BE2C (cell line): ENCODE measurements at regions not wholly inside any gene's neighbourhood (a gene's known extent, or its start where the extent isn't known, plus 50 kb on each side); places are given as distances from the start of the nearest gene placed in this dataset.

Experiments used
- DNase-seq: peaks from one replicate; pipeline ENCODE4 v3.0.0-alpha.2; 2020
- H3K27me3 ChIP-seq: fragments of 250-450 bp; sonication (Bioruptor Pico); 2 replicates; pipeline ENCODE4 v1.5.1; 2020; ENCODE audit warnings: mild to moderate bottlenecking
- H3K36me3 ChIP-seq: fragments of 250-450 bp; sonication (Bioruptor Pico); 2 replicates; pipeline ENCODE4 v1.5.1; 2020; ENCODE audit warnings: mild to moderate bottlenecking
- H3K4me1 ChIP-seq: fragments of 250-450 bp; sonication (Bioruptor Pico); 2 replicates; pipeline ENCODE4 v1.5.1; 2020
- H3K4me3 ChIP-seq: 2 replicates; pipeline ENCODE4 v1.5.1; 2011; ENCODE audit warnings: low read depth, low read length
- H3K9me3 ChIP-seq: fragments of 250-450 bp; sonication (Bioruptor Pico); 2 replicates; pipeline ENCODE4 v1.5.1; 2020
- TF ChIP-seq, protein P1 (sequence below): IDR thresholded peaks from 2 replicates; pipeline ENCODE4 v1.5.1; 2012; ENCODE audit warnings: mild to moderate bottlenecking, low read depth, low read length

DNA sequence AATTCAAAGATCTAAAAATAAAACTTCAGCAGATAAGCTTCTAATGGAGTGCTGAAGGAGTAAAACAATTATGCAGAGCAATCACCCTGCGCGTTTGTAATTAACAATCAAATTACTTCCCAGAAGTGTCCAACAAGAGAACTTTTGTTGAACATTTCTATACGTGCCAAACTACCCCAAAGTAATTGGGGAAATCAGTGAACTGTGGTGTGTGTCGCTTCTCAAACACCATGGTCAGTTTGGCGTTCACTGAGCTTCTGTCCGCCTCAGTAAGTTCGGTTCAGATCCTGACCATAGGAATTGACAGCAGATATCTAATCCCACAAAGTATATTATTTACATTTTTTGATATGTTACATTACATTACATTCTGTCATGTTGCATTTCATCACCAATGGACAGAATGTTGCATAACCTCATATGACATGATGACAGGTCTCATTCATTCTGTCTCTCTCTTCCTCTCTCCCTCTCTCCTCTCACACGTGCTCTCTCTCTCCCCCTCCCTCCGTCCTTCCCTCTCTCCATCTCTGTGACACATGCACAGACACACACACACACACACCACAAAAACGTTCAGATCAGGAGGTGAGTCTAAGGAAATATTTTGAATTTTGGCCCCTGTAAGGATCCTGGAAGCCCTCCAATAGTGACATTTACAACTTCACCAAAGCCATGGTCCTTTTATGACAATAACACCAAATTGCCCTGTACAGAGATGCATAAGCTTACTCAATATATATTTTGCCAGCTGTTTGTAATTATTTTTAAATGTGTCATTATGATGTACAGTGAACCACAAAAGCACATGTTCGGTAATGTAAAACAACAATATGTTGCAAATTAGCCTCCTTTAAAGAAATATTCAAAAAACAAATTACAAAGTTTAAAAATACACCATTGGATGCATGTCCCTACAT lies 269.2 kb downstream of the FIGN start:
- H3K27me3 ChIP-seq: no peaks in the 10 kb centered on the region

GRCh38 chr2:163465440-163465839 lies 270.4 kb downstream of the FIGN start:
- Histone ChIP-seq H3K4me1 (no peaks in the 10 kb centered on the region), H3K9me3 (no peaks in the 10 kb centered on the region), H3K36me3 (no peaks in the 10 kb centered on the region), H3K27me3 (no peaks in the 10 kb centered on the region), H3K4me3 (no peak overlapping the region)
- DNase-seq: no peak
- TF ChIP-seq, protein P1, sequence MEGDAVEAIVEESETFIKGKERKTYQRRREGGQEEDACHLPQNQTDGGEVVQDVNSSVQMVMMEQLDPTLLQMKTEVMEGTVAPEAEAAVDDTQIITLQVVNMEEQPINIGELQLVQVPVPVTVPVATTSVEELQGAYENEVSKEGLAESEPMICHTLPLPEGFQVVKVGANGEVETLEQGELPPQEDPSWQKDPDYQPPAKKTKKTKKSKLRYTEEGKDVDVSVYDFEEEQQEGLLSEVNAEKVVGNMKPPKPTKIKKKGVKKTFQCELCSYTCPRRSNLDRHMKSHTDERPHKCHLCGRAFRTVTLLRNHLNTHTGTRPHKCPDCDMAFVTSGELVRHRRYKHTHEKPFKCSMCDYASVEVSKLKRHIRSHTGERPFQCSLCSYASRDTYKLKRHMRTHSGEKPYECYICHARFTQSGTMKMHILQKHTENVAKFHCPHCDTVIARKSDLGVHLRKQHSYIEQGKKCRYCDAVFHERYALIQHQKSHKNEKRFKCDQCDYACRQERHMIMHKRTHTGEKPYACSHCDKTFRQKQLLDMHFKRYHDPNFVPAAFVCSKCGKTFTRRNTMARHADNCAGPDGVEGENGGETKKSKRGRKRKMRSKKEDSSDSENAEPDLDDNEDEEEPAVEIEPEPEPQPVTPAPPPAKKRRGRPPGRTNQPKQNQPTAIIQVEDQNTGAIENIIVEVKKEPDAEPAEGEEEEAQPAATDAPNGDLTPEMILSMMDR: no peak

More for the DNA sequence above, 269.2 kb downstream of the FIGN start:
- TF ChIP-seq, protein P1: no peak
- no peak for DNase-seq
- H3K36me3 ChIP-seq: no peaks in the 10 kb centered on the region
- H3K9me3 ChIP-seq: no peaks in the 10 kb centered on the region
- H3K4me1 ChIP-seq: no peaks in the 10 kb centered on the region
- H3K4me3 ChIP-seq: no peak overlapping the region

GRCh38 chr2:163463411-163463810 lies 272.4 kb downstream of the FIGN start:
- Histone ChIP-seq H3K27me3 (no peaks in the 10 kb centered on the region), H3K4me3 (no peak overlapping the region), H3K4me1 (no peaks in the 10 kb centered on the region), H3K36me3 (no peaks in the 10 kb centered on the region), H3K9me3 (no peaks in the 10 kb centered on the region)
- DNase-seq: no peak
- TF ChIP-seq, protein P1: no peak

DNA sequence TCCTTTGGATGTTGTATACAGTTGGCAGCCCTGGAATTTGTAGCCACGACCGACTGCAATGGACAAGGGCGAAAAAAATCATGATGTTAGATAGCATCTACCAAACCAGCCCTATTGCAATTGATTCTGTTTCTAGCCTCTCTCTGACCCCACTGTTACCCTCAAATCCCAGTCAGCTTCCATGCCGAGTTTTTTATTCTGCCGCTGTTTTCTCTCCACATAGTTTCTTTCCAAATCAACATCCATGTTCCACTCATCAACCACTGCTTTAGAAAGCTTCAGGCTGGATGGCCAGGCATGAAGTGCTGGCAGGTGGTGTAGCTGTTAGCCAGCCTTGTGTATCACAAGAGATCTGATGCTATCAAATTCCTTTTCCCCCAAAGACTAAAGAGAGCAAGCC lies 272.8 kb downstream of the FIGN start:
- no peak for DNase-seq
- Histone ChIP-seq H3K4me1 (no peaks in the 10 kb centered on the region), H3K4me3 (no peak overlapping the region), H3K27me3 (no peaks in the 10 kb centered on the region), H3K9me3 (no peaks in the 10 kb centered on the region), H3K36me3 (no peaks in the 10 kb centered on the region)
- TF ChIP-seq, protein P1: no peak

- Histone ChIP-seq H3K4me1 (no peaks in the 10 kb centered on the region), H3K36me3 (no peaks in the 10 kb centered on the region), H3K4me3 (no peak overlapping the region), H3K9me3 (no peaks in the 10 kb centered on the region), H3K27me3 (no peaks in the 10 kb centered on the region)
- TF ChIP-seq, protein P1: no peak
- no peak for DNase-seq
Measured at GRCh38 chr2:163459986-163460385, 275.8 kb downstream of the FIGN start.
